ENCODE measurements at regions not wholly inside any gene's neighbourhood (a gene's known extent, or its start where the extent isn't known, plus 50 kb on each side); places are given as distances from the start of the nearest gene placed in this dataset.
"Not testable (repeated sequence)": the region's sequence is repeated elsewhere in the genome, so short reads cannot be mapped to it uniquely, and the experiment has no call there.

- DNase-seq: no peak
Observed at GRCh38 chr16:85278839-85279238, 166.6 kb upstream of the CIBAR2 start.

GRCh38 chr16:85279402-85279801 is 167.1 kb upstream of the CIBAR2 start:
- DNase-seq: no peak

GRCh38 chr16:85279825-85280545 is 167.7 kb upstream of the CIBAR2 start:
- no peak for DNase-seq

GRCh38 chr16:85281181-85281580 is 168.9 kb upstream of the CIBAR2 start:
- no peak for DNase-seq

- no peak for DNase-seq
Observed at GRCh38 chr16:85282842-85283241, 170.6 kb upstream of the CIBAR2 start.

- DNase-seq: no peak
Observed at GRCh38 chr16:85283305-85284050, 171.2 kb upstream of the CIBAR2 start.

- DNase-seq: no peak
Observed at GRCh38 chr16:85284141-85284817, 172.0 kb upstream of the CIBAR2 start.

- DNase-seq: peak; percentile 28
Observed at GRCh38 chr16:85285681-85286065, 173.4 kb upstream of the CIBAR2 start.

GRCh38 chr16:85286066-85286831 is 174.0 kb upstream of the CIBAR2 start:
- DNase-seq: peak; percentile 73

- DNase-seq: peak; percentile 62
Observed at GRCh38 chr16:85286951-85287814, 174.9 kb upstream of the CIBAR2 start.

GRCh38 chr16:85287815-85288109 is 175.5 kb upstream of the CIBAR2 start:
- DNase-seq: not testable (repeated sequence)

- DNase-seq: no peak
Observed at GRCh38 chr16:85288341-85288868, 176.1 kb upstream of the CIBAR2 start.

- no peak for DNase-seq
Observed at GRCh38 chr16:85288869-85289660, 176.8 kb upstream of the CIBAR2 start.

- DNase-seq: no peak
Observed at GRCh38 chr16:85289760-85290625, 177.7 kb upstream of the CIBAR2 start.

- no peak for DNase-seq
Observed at GRCh38 chr16:85290626-85291301, 178.5 kb upstream of the CIBAR2 start.

- no peak for DNase-seq
Observed at GRCh38 chr16:85291302-85292148, 179.3 kb upstream of the CIBAR2 start.

- DNase-seq: no peak
Observed at GRCh38 chr16:85293458-85293857, 181.2 kb upstream of the CIBAR2 start.
